Stimulated activated CD4-positive, alpha-beta T cell treated with anti-CD3 and anti-CD28 coated beads, Interleukin-1b, Interleukin-23, amount 100 ng/mL, for 24 hours (primary cell): ENCODE measurements at regions not wholly inside any gene's neighbourhood (a gene's known extent, or its start where the extent isn't known, plus 50 kb on each side); places are given as distances from the start of the nearest gene placed in this dataset.
"Not testable (repeated sequence)": the region's sequence is repeated elsewhere in the genome, so short reads cannot be mapped to it uniquely, and the experiment has no call there.

ENCODE experiments used
- DNase-seq, 4 experiments: peaks; one replicate each; pipeline ENCODE4 v3.0.0-alpha.2; 2020; ENCODE audit warnings: low read depth in 4 of 4, low spot score in 1 of 4

DNA sequence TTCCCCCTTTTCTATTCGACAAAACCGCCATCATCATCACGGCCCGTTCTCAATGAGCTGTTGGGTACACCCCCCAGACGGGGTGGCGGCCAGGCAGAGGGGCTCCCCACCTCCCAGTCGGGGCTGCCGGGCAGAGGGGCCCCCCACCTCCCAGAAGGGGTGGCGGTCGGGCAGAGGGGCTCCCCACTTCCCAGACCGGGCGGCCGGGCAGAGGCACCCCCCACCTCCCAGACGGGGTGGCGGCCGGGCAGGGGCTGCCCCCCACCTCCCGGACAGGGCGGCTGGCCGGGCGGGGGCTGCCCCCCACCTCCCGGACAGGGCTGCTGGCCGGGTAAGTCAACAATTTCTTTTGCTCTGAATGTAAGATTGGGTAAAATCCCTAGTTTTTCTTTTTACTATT lies 1162.2 kb upstream of the CELF2 start:
- DNase-seq = not testable (repeated sequence)

DNA sequence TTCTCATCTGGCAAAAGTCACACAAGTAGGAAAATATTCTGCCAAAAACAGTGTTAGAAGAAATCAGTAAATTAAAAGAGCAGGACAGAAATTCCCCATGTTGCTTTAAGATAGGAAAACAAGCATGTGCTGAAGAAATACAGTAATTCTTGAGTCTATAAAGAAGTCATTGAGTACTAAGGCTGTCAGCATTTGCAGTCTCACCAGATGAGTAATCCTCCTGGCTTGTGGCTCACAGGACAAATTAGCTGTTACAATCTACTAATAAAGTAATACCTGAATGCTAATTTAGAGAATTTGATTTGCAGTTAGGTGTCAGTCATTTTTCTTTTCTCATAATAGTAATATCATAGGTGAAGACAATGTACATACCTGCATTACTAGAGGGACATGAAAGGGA lies 1158.9 kb upstream of the CELF2 start:
- no peak for DNase-seq

DNA sequence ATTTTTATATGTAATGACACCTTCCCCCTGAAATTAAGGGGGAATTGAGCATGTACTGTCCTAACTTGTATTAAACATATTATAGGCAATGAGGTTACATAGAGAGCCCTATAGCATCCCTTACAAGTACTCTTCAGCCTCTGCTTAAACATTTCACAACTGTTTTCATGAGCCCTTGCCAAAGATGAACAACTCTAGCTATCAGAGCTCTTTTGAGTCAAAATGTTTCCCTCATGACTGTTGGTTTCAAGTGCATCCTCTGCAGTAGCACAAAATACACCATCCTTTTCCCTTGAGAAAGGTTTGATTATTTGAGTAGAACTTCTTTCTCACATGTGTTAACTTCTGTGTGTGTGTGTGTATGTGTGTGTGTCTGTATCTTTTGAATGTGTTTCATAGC lies 1157.6 kb upstream of the CELF2 start:
- no peak for DNase-seq

DNA sequence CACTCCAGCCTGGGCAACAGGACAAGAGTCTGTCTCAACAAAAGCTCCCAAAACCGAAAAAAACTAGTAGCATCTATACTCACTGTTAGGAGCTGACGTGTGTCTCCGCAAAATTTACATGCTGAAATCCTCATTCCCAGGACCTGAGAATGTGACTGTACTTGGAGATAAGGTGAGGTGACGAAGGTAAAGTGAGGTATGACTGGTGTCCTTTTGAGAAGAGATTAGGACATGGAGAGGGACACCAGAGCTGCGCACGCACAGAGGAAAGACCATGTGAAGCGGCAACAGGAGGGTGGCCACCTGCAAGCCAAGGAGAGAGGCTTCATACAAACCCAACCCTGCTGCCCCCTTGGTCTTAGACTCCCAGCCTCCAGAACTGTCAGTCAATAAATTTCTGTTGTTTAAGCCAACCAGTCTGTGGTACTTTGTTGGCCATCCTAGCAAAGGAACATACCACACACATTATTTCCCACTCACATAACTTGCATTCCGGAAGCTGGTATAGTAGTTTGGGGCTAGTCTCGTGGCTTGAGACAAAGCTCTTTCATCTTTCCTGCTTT lies 1154.0 kb upstream of the CELF2 start:
- DNase-seq = no peak

DNA sequence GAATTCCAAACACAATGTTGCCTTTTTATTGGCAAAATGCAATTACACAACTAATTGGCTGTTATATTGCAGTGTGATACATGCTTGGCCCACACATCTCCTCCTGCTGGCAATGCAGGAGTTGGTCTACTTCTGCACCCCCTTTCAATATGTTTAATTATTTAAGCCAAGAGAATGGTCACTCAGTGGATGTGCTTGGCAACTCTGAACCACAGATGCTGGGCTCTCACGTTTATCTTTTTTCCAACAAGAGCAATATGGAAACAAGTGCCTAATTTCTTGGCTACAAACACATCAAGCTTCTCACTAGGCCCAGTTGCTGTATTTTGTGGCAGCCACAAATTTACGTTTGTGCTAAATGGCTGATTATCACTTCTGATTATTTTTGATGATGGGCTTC lies 1149.2 kb upstream of the CELF2 start:
- no peak for DNase-seq

DNA sequence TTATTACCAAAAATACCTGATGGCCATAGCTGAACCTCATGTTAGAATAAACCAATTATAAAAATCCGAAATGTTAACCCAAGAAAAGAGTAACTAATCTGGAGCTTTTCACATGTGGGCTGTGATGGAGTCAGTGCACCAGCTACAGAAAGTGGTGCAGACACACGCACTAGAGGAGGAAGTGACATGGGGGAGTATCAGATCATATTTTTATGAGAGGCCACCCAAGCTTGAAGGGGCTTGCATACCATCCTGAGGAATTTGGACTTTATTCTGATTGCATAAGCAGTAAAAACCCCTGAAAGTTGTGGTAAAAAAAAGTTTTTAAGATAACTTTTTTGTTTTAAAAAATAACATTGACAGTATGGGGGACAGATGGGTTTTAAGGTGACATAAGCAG lies 1148.5 kb upstream of the CELF2 start:
- DNase-seq = no peak

DNA sequence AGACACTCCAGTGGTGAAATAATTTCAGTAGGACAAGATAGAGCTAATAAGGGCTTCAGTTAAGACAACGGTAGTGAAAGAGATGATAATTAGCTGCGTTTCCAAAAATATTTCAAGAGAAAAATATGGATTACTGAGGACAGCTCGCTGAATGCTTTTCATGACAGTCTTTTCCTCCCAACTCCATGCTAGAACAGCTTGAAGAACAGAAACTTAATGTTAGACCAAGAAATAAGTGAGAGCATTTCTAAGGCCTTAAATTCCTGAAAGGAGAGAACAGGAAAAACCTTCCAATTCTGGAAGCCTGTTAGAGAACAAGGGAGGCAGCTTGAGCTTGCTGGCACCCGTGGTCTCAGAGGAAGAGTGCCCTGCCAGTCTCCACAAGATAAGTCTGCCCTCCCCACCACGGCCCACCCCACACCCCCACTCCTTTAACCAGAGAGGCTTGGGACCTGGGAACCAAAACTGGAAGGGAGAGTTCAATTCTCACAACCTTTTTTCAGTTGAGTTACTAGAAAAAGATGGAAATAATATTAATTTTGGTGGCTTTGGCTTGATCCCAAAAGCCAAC lies 1148.0 kb upstream of the CELF2 start:
- no peak for DNase-seq

DNA sequence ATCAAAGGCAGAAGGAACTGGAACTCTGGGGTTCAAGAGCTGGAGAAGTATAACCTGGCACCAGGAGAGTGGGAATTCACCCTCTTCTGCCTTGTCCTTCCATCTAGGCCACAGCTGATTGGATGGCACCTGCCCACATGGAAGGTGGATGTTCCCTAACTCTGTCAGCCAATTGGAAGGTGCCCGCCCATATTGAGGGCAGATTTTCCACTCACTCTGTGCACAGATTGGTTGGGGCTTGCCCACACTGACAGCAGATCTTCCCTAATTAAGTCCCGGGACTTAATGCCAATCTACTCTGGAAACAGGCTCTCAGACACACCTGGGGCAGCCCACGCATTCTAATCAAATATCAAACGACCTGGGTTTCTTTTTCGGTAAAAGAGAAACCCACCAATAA lies 1142.3 kb upstream of the CELF2 start:
- no peak for DNase-seq

DNA sequence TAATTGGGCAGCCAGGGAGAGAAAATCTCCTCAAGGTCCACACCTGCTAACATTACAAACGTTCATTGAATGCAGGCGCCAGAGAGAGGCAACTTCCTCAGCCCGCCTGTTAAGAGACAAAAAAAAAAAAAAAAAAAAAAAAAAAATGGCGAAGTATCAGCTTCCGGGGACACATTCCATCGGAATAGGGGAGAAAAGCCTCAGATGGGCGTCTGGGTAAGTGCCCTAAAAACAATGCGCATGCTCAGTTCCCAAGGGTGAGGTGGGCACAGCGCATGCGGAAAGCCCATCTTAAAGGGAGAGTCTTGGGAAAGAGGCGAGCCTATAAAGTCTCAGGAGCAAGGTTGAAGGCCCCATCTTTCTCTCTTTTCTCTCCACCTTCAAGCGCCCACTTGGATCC lies 1139.7 kb upstream of the CELF2 start:
- no peak for DNase-seq

DNA sequence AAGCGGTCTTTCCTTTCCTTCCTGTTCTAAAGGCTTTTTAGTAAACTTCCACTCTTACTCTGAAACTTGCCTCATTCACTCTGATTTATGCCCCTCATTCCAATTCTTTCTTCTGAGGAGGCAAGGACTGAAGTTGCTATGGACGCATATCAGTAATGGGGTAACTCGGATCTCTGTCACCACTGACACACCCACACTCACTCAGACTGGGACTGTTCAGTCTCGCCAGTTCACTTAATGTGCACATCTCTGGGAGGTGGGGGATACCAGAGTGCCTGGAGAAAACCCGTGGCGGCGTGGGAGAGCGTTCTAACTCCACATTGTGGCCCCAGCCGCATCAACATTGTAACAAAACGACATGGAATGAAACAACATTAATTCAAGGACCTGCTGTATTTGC lies 1139.3 kb upstream of the CELF2 start:
- DNase-seq = no peak

DNA sequence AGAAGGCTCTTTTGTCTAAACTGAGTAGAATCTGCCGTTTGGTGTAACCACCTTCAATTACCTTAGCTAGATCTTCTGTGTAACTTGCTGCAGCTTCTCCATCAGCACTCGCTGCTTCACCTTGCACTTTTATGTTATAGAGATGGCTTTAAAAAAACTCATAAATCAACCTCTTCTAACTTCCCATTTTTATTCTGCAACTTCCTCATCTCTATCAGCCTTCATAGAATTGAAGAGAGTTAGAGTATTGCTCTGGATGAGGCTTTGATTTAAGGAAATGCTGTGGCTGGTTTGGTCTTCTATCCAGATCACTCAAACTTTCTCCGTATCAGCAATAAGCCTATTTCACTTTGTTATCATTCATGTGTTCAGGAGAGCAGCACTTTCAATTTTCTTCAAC lies 1131.9 kb upstream of the CELF2 start:
- no peak for DNase-seq

DNA sequence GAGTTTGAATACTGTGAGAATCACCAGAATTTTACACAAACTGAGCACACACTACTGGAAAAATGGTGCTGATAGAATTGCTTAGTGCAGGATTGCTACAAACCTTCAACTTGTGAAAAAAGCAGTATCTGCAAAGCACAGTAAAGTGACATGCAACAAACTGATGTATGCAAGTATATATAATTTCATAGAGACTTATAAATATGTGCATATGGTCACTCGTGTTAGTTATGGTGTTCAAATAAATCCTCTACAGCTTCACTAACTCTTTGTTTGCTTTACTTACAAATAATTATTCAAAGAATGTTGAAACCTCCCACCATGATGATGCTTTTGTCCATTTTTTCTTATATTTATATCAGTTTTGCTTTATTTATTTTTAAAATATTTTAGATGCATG lies 1130.9 kb upstream of the CELF2 start:
- no peak for DNase-seq

DNA sequence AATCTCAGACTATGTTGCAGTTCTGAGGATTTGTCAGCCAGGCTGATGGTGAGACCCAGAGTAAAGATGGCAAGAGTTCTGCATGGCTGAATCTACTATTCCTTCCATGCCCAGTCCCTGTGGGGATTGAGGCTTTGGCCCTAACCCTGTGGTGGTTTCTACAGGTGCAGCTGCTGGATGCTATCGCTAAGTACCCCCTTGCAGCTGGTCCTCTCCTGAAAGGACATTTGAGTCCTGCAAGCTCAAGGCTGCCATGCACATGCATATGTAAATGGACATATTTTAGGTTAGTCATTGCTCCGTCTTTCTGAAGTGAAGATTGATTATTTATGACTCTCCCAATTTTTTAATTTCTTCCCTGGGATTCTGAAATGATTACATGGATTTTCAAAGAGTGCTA lies 1122.2 kb upstream of the CELF2 start:
- DNase-seq = no peak

DNA sequence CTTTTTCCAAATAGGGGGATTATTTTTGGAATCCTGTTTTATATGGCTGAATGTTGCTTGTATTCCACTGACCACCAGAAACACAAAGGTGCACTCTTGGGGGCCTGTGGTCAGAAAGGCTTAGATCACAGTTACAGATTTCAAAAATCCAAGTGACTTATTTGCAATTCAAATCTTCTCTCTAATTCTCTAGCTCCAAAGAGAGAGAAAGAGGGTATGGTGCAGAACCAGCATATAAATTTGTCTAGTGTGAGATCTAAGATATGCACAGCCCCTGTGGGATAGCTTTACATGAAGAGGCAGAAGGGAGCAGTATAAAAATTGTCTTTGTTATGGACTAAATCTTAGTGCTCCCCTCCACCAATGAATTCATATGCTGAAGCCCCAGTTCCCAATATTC lies 1121.7 kb upstream of the CELF2 start:
- DNase-seq = no peak

DNA sequence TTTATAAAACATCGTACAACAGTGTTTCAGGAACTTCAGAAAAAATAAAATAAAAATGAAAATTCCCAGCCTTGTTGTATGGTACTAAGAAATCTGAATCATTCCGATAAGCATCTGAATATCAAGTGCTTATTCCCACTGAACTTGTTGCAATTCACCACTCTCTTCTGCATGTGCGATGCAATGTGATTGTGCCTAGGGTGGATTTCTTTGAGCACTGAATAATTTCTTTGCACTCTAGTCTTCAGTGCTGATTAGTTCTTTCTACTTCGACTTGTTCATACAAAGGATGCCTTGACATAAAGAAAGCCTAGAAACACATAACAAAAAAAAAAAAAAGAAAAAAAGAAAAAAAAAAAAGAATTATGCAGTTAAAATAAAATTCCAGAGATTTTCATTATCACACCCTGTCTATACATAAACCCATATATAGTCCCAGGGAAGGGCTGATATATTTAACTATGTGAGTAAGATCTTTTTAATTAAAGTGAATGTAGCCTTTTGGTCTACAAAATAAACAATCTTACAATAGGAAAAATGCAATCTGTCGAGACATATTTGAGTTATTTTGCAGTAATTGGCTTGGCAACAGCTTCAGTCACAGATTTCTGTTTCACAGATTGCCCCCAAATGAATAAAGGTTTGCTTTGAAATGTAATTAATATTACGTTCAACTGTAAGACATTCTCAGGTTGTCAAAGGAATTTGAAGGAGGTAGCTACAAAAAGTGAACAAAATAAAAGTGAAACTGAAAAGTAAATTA lies 1118.9 kb upstream of the CELF2 start:
- DNase-seq = no peak

DNA sequence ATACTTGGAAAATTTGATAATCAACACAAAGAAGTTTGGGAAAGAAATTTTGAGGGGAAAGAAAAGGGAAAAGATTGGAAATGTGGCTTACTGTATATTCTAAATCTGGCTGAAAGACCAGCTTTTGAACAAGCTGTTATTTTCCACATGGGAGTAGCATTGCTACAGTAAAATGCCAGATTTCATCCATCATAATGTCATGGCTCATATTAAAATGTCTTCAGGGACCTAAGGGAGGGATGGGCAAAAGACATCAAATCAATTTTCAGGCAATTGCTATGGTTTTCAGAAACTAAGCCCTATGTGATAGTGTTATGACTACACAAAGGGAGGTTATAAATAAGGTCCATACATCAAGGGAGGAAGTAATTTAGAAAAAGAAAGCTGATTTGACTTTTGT lies 1116.9 kb upstream of the CELF2 start:
- no peak for DNase-seq

DNA sequence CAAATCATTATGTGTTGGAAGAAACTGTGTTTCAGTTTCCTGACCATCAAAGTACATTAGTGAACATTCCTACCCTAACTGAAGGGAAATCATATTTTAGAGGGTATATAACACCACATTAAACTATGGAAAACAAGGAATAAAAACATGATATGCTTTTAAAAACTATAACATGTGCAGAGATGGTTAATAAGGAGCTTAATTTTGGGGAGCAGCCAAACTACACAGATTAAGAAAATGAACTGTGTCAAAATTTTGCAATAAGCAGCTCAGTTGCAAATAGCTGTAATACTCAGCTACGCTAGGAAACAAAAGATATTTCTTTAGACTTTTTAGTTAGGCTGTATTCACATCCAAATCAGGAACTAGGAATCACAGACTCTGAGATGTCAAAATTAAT lies 1115.7 kb upstream of the CELF2 start:
- no peak for DNase-seq

DNA sequence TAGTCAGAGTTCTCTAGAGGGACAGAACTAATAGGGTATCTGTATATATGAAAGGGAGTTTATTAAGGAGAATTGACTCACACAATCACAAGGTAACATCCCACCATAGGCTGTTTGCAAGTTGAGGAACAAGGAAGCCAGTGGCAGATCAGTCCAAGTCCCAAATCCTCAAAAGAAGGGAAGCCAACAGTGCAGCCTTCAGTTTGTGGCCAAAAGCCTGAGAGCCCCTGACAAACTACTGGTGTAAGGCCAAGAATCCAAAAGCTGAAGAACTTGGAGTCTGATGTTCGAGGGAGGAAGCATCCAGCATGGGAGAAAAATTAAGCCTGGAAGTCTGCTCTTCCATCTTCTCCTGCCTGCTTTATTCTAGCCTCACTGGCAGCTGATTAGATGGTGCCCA lies 1107.2 kb upstream of the CELF2 start:
- DNase-seq = no peak

DNA sequence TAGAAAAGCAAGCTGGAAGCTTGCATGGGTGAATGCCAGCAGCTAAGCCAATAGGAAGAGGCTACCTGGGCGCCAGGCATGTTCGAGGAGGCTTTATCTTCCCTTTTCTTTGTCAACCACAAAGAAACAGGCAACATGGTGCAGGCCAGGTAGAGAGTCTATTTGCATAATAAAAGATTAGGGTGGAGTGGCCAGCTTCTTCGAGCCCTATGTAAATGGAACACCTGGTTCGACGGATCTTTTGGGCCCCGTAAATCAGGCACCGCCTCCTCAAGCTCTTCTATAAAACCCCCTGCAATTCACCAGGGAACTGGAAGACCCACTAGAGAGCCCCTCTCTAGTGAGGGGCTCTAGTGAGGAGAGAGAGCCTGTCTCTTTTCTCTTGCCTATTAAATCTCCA lies 1106.2 kb upstream of the CELF2 start:
- no peak for DNase-seq

DNA sequence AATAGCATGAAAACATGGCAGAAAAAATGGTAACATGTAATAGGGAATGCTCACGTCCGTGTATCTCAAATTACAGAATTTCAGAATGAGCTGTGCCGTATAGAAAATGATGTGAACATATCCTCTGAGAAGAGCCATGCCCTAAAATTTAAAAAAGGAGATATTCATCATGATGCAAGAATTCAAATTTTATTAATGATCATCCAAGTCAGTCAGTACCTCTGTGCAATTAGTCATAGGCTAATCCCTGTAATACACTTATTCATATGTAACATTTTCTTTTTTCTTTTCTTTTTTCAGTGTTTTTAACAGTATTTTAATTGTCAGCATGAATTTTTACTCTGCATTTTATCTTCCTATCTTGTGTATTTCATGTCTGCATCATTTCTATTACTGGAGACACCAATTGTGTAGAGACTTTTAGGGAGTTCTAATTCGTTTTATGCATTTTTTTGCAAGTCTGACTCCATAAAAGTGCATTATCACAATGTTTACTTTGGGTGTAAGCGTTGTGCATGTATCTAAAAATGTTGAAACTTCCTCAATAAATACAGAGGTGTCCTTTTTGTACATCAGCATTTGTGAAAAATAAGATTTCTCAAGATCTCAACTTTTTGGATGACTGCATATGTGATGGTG lies 1103.7 kb upstream of the CELF2 start:
- no peak for DNase-seq

DNA sequence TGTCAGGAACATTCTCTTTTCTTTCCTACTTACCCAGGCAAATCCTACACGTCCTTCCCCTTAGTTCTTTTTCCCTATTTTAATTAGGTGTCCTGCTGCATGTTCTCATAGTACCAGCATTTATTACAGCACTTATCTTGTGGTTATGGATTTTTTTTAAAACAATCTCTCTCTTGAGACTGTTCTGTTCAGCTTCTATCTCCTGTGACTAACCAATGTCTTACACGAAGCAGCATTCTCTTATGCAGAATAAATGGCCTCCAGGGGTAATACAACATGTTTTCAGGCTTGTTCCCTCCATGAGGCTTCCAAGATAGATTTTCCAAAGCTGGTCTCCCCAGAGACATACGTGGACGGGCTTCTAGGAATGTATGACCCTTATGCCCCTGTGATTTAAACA lies 1096.1 kb upstream of the CELF2 start:
- DNase-seq = no peak

DNA sequence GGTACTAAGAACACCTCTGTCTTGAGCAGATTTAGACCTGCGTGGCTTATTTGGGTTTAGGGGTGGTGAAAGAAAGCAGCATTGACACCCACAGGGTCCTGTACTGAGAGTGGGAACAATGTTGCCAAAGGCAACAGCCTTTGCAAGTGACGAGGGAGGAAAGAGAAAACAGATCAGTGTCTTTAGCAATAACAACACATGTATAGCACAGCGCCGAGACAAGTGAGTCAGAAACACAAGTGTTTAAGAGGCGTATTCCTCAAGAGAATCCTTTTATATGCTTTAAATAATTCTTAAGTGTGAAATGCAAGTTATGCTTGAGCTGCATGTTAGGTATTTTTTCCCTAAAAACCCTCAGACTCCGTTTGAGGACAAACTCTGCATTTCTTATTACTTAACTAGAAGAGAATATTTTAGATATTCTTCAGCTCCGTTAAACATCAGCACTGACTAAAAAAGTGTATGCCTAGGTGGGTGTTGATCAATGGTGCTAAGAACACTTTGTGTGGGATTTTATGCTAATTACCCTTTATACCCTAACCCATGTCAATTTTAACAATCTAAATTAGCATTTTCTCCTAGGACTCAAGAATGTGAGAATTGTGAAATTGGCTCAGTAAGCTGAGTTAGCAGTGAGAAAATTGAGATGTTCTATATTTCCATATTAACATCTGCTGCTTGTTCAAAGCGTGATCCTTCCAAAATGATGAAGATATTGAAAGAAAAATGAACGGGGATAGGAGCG lies 1095.4 kb upstream of the CELF2 start:
- DNase-seq = no peak
